HPDE6-E6E7 (cell line): ENCODE measurements at regions not wholly inside any gene's neighbourhood (a gene's known extent, or its start where the extent isn't known, plus 50 kb on each side); places are given as distances from the start of the nearest gene placed in this dataset.

ENCODE experiments used
- DNase-seq: peaks from one replicate; pipeline ENCODE4 v3.0.0; 2011; ENCODE audit warnings: missing footprints; ENCODE audit errors: extremely low spot score

DNA sequence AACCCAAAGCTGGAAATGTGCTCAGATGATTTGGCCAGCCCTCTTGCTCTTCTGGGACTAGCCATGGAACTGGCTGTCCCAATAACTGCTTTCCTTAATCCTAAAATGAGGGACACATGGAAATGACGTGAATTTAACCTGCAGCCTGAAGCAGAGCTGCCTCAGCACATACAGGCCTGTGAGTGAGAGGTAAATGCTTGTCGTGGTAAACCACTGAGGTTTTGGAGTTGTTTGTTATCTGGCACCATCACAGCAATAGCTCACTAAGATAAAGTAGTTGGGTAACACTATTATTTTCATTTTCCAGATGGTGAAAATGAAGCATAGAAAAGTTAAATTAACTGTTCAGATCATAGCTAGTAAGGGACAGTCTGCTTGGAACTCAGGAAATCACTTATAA is 333.4 kb upstream of the CHD6 start:
- DNase-seq: no peak

DNA sequence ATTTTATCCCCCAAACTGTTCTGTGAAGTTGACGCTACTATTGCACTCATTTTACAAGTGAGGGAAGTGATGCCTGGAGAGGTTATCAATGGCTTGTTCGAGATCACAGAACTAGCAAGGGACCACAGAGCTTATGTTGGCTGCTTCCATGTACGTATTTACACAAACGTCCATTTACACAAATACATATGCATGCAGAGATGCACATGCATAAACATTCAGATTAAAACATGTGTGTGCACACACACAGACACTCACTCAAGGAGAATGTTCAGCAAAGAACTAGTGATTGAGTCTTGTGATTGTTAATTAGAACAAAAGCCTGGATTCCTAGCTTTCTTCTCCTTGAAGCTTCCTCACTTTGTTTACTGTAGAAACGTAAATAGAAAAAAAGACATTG is 321.5 kb upstream of the CHD6 start:
- DNase-seq: no peak

DNA sequence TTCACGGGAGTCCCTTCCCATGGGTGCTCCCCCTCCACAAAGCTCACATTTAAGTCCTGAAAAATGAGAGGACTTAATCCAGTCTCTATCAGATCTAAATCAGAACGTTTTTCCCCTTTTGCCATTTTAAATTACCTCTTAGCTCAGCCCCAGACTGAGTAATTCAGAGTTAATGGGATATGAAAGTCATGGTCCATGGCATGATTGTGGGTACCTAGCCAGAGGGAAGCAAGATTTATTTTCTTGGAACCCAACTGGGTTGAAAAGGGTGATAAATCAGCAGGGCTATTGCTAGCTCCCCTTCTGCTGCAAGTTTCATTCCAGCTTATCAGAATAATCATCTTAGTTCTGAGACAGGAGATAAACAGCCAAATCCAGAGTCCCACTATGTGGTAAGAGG is 320.2 kb upstream of the CHD6 start:
- DNase-seq: no peak

DNA sequence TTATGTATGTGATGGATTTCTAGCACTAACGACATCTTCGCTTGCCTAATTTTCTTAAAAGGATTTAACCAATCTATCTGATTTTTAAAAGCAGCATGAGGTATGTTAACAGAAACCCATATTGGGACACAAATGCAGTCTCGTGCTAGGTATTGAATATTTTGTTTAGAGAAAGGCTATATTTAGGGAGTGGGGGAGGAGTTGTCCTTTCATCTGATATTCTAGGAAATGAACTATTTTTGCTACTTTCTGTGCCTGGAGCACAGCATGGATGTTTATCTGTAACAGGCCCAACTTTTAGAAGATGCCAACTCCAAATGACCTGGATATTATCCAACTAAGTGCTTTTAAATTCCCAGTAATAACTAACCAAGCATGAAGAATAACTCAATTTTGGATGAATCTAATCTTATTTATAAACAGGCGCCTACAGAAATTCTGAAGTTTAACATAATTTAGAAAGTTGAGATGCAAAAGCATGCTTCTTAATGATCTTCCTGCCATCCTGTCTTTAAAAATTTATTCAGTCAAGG is 317.1 kb upstream of the CHD6 start:
- no peak for DNase-seq

DNA sequence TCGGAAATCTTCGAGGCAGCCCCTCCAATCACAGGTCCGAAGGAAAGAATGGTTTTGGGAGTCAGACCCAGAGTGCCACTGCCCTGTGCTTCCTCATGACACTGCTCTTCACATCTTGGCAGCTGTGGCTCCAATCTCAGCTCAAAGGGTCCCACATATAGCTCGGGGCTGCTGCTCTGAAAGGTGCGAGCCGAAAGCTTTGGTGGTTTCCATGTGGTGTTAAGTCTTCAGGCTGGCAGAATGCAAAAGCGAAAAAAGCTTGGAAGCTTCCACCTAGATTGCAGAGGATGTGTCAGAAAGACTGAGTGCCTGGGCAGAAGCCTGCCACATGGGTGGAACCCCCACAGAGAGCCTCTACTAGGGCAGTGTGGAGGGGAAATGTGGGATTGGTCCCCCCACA is 314.3 kb upstream of the CHD6 start:
- no peak for DNase-seq

DNA sequence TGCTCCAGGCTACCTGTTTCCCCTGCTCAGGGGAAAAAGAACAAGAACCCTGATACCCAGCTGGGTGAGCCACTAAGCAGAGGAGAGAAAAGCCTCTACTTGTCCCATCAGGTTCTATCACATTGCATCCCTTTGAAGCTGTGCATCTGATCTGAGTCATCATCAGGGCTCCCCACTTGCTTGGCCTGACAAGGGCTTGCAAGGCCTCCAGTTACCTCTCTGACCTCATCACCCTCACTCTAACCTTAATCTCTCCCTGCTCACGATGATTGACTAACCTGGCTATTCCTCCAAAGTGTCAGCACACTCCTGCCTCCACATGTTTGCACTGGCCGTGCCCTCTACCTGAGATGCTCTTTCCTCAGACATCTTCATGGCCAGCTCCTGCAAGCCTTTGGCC is 309.5 kb upstream of the CHD6 start:
- DNase-seq: no peak

DNA sequence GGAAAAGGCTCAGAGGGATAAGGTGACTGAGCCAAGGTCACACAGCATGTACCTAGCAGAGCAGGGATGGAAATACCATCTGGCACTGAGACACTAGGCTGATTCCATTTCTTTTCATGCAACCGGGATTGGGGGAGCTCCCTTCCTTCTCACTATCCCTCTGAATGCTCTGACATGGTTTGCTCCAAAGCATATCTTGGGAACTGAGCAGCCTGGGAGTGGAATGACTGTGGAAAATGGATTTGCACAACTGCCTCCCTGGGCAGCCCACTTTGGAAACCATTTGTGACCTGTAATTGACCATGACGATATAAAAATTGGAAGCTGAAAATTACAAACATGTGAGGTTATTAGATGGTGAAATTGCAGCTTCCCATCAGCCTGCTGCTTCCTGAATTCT is 309.0 kb upstream of the CHD6 start:
- DNase-seq: no peak

DNA sequence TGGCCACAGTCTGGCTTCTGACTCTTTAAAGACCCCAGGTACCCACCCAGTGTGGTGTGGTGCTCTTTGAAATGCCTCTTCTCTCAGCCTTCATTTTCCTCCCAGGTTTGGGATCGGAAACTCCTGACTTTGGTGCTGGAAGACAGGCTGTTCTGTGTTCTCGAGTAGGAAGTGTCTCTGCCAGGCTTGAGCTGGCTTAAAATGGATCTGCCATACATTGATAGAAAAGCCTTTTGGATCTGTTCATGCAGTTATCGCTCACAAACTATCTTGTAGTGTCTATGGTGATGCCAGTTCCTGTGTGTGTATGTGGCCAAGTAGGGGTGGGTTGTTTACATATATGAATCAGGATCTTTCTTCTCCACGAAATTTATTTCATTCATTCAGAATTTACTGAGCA is 307.3 kb upstream of the CHD6 start:
- no peak for DNase-seq

DNA sequence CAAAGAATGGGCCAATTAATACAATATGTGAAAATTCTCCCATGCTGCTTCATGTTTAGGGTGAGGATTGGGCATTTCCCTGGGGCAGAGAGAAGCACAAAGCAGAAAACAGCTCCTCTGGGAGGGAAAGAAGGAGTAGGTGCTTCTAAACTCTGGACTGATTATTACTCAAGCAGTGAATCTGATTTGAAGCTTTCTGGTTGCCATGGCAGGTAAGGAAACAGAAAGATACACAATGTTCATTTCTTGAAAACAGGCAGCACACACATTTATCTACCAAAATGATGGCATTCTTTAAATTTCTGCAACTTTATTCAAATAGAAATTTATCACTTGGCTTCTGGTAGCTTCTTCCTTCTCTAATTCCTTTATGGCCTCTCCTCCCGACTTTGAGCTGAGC is 305.4 kb upstream of the CHD6 start:
- DNase-seq: no peak

DNA sequence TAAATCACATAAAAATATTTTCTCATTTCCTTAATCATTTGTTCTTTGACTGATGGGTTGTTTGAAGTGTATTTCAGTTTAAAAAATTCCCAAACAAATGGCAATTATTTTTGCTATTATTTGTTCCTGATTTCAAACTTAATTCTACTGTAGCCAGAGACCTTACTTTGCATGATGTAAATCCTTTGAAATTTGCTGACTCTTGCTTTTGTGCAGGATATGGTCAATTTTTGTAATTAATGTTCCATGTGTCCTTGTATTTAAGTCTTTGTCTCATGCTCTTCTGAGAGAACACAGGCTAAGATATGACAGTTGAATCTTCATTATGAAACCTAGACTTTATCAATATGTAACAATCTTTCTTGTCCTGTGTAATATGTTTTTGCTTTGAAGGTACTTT is 295.0 kb upstream of the CHD6 start:
- no peak for DNase-seq

DNA sequence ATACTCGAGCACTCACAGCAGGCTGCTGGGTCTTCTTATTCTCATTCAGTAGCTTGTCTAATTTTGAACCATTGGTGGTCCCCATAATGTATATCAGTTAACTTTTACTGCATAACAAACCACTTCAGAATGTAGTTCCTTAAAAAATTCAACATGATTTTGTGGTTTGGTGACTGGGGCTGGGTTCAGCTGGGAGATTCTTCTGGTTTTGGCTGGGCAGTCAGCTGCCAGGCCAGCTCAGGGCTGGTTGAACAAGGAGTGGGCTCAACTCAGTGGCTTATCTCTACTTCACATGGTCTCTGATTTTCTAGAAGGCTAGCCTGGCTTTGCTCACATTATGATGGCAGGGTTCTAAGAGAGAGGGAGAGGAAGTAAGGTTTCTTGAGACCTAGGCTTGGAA is 292.4 kb upstream of the CHD6 start:
- no peak for DNase-seq

DNA sequence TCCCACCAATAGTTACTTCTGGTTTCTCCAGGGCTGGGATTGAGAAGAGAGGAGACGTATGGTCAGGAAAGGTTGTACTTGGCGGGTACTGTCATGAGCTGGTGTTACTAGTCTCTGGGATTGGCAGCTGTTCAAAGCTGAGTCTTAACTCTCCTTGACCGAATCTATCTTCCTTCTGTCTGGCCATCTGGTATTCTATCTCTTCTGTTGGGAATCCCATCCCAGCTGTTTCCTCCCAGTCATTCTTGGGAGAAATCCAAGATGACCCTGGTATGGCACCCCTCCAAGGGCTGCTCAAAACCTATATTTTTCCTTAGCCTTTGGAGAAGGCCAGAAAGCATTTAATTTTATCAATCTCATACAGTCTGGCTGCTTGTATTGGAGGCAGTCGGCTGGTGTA is 287.0 kb upstream of the CHD6 start:
- DNase-seq: no peak

DNA sequence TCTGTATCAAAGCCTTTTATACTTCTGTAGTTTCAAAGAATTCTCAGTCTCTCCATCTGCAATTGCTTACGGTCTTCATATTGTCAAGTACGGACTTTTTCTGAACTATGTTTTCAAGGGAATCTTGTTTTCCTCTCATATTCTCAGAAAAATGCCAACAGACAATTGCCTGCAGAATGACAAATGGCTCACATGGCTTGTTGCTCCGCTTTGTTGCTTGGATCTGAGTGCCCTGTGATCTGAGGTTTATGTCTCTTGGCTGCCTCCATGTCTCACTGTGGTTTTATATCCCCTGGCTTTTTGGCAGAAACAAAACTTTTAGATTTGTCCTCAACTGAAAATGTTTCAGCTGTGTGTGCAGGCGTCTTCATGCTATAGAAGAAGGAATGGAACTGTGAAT is 285.4 kb upstream of the CHD6 start:
- DNase-seq: no peak

DNA sequence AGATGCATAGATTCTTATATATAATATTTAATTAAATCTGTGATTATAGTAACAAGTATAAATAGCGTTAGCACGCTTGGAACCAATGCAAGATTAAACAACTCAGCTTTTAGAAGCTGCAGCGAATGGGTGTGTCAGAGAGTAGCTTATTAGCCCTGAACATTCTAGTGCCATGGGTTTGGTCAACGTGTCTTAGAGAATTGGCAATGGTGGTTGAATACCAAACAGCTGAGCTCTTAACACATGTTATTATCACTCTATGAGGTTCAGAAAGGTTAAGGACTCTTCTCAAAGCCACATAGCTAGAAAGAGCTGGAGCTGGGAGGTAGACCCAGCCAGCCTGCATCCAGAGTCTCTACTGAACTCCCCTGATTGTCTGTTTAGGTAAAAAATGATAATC is 284.2 kb upstream of the CHD6 start:
- no peak for DNase-seq

DNA sequence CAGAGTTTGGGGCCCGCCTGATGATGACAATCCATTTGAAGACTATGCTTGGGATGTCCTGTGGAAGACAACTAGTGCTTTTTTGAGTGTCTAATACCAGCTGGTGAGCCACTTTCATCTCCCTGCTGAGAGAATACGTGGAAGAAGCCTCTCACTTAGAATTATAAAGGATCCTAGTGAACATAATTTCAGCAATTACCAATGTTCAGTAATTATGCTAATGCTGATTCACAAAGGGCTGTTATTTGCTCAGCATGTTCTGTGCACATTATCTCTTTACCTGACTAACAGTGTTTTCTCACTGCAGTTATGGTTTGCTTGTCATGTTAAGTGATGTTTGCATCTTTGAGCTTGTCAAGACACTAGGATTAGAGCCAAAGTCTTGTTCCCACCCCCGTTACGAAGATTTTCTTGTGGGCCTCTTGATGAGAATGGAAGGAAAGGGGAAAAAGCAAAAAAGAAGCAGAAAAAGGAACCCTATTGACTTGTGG is 282.1 kb upstream of the CHD6 start:
- DNase-seq: no peak

DNA sequence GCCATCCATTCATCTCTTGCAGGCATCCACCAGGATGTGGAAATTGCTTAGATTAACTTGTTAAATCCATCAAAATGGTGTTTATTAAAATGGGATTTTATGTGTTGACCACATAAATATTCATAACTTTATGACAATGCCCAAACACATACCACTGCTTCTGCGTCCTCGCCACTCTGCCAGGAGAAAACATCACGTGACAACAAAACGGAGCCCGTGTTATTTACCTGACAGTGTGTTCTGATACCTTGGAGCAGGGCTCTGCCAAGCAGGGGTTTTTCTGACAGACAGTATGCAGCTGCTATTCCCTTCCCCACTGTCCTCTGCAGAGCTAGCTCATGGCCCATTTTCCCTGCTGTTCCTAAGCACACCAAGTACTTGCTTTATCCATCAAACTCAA is 279.5 kb upstream of the CHD6 start:
- DNase-seq: no peak

DNA sequence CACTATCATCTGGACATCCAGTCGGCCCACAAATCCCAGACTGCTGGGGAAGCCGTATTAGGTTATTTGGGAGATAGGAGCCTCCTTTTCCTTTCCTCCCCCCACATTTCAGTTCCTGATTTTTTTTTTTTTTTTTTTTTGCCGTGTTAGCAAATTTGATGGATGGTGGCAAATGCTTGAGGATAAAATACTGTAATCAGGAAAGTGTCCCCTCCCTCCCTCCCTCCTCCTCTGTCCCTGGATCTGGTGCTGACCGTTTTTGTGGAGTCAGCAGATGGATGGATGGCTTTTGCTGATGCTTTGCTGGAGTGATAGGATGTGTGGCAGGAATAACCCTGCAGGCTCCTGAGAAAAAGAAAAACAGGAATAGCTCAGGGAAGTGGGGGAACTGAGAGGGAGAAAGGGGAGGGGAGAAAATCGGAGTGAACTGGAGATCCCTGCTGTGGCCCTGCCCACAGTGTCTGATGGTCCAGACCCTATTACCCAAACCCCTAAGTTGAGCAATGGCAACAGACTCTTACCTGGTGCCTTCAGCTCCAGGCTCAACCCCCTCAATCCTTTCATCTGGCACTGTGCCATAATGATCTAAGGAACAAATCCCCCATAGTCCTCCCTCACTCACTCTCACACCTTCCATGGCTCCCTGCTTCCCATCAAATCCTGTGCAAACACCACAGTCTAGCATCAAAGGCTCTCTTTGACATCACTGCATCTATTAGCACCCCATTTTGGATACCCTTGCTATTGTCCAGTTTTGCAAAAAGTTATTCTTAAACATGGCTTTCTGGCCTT is 277.3 kb upstream of the CHD6 start:
- no peak for DNase-seq

DNA sequence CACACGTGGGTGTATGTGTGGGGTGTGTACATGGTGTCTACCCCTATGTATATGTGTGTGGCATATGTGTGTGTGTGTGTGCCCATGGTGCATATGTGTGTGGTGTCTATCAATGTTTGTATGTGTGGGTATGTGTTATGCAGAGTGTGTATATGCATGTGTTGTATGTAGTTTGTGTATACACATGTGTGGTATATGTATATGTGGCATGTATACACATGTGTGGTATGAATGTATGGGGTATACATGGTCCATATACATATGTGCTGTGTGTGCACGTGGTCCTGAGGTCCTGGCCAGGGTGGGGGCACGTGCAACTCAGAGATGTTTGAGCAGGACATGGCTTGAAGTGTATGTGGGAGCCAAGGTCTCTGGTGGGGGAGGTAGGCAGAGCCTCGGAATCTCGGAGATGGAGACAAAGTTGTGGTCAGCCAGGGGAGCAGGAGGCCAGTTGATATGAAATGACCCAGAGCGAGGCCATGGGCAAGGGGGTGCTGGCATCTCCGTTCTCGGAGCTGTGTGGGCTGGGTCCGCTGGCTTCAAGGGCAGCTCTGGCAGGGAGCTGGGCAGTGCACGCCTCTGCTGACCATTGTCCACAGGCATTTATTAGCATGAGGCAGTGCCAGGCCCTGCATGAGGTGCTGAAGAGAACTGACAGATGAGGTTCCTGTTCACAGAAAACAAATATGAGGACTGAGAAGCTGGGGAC is 276.2 kb upstream of the CHD6 start:
- DNase-seq: no peak

DNA sequence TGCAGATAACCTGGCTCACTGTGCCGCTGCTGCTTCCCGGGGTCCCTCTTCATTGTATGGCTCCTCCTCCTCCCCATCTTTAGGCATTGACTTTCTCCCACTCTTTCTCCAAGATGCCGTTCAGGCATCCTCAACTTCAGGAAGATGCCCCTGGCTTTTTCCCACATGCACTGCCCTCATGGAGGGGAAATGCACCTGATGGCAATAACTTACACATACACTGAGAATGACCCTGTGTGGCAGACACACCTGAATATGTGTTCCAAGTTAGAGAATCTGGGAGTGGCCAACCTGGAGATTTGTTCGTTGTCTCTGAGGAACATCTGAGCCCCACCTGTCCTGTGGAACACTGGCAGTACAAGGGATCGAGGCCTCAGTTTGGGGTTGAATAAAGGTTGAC is 273.9 kb upstream of the CHD6 start:
- no peak for DNase-seq

DNA sequence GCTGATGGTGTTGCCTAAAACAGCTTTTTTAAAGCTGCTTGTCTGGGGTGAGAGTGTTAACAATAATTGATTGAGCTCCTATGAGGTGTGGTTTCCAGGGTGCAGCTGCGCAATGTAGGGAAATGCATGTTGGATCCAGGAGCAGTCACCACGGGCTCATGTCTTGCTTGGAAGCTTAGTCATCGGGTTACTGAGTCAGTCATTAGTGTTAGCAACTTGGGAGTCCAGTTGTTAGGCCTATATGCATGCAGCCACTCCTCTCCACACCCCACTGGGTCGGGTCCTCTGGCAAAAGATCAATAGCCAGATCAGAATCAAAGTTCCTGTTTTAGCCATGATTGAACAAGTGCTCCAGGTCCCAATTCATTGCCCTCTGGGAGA is 271.7 kb upstream of the CHD6 start:
- no peak for DNase-seq

DNA sequence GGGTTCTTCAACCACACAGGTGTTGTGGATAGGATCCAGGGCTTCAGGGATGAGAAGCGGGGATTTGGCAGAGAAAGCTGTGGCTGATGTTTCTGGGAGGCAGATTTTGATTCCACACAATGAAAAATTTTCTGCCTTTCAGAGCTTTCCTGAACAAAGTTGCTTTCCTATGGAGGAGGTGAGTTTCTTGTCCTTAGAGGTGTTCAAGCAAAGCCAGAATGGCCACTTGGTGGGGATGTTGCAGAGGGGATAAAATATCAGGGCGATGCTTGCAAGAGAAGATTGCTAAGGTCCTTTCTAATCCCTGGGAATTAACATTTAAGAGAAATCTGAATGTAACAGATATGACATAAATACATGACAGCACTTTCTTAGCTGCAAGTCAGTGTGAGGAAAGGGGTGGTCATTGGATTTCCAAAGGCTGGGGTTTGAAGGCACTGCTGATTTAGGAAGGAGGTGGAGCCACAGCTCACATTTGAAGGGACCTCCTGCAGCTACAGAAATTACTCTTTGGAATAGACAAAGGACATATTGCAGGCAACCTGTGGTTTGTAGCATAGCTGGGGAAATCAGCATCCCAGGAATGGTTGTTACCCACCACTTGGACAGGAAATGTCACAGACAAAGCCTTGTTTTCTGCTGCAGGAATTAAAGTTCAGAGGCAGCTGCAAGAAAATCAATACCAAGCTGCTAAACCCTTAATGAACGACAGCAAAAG is 271.1 kb upstream of the CHD6 start:
- DNase-seq: no peak

DNA sequence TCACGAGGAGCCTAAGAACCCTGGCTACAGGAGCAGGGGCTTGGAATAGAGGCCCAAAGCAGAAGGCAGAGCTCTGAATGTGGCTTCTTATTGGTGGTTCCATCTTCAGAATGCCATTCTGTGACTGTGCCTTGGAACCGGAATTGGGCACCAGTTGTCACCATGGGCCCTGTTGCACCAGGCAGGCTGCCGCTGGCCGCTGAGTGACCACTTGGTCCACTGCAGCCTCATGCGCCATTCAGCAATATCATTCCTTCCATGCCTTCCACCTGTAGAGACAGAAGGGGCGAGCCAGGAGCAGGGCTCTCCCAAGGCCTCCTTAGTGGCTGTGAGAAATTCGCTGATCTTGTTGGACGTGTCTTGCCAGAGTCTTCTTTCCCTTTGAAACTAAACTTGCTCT is 270.3 kb upstream of the CHD6 start:
- no peak for DNase-seq

DNA sequence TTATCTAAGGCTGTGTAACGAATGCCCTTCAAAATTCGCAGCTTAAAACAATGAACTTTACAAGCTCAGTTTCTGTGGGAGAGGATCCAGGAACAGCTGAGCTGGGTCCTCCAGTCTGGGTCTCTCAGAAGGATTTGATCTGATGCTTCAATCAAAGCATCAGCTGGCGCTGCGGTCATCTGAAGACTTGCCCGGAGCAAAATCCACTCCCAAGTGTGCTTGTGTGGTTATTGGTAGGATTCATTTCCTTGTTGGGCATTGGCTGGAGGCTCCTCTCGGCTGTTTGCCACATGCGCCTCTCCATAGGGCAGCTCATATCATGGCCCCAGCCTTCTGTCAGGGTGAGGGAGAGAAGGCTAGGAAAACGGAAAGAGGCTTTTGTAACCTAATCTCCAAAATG is 269.3 kb upstream of the CHD6 start:
- no peak for DNase-seq
